Astrocyte (in vitro differentiated cells and primary cell): ENCODE measurements at regions not wholly inside any gene's neighbourhood (a gene's known extent, or its start where the extent isn't known, plus 50 kb on each side); places are given as distances from the start of the nearest gene placed in this dataset.

Experiments used
- DNase-seq: peaks from one replicate; pipeline ENCODE4 v3.0.0-alpha.2; 2010; ENCODE audit warnings: low read depth
- FAIRE-seq: peaks from 2 replicates; lab custom pipeline; 2011; peaks lifted over from hg19 to GRCh38; lab: Jason Lieb, UNC
- H2AFZ ChIP-seq: 2 replicates; pipeline ENCODE4 v1.6.0; 2012; ENCODE audit warnings: low read depth, low read length, inconsistent platforms
- H3K27ac ChIP-seq: 2 replicates; pipeline ENCODE4 v1.5.1; 2011; ENCODE audit warnings: low read depth, low read length, inconsistent platforms
- H3K27me3 ChIP-seq: 2 replicates; pipeline ENCODE4 v1.6.0; 2011; ENCODE audit warnings: low read length, inconsistent platforms; ENCODE audit not compliant: insufficient read depth
- H3K36me3 ChIP-seq: 2 replicates; pipeline ENCODE4 v1.5.1; 2011; ENCODE audit warnings: low read length, inconsistent platforms; ENCODE audit not compliant: insufficient read depth
- H3K4me1 ChIP-seq: 2 replicates; pipeline ENCODE4 v1.5.1; 2011; ENCODE audit warnings: low read length, inconsistent platforms; ENCODE audit not compliant: insufficient read depth
- H3K4me2 ChIP-seq: 2 replicates; pipeline ENCODE4 v1.6.0; 2012; ENCODE audit warnings: low read length, inconsistent platforms
- H3K4me3 ChIP-seq: 2 replicates; pipeline ENCODE4 v1.5.1; 2011; ENCODE audit warnings: low read depth, mild to moderate bottlenecking, low read length, inconsistent platforms; ENCODE audit not compliant: insufficient read depth
- H3K79me2 ChIP-seq: 2 replicates; pipeline ENCODE4 v1.6.0; 2012; ENCODE audit warnings: mild to moderate bottlenecking, low read length, inconsistent platforms; ENCODE audit not compliant: insufficient read depth
- H3K9ac ChIP-seq: 2 replicates; pipeline ENCODE4 v1.6.0; 2012; ENCODE audit warnings: mild to moderate bottlenecking, low read length, inconsistent platforms
- H3K9me3 ChIP-seq: 2 replicates; pipeline ENCODE4 v1.5.1; 2012; ENCODE audit warnings: low read depth, mild to moderate bottlenecking, low read length, inconsistent platforms; ENCODE audit not compliant: insufficient read depth
- H4K20me1 ChIP-seq: 2 replicates; pipeline ENCODE4 v1.6.0; 2012; ENCODE audit warnings: low read length, inconsistent platforms; ENCODE audit not compliant: insufficient read depth
- H3K27ac Mint-ChIP-seq: one replicate; pipeline ENCODE4 v1.8.0; 2021; ENCODE audit warnings: mild to moderate bottlenecking, mixed read lengths; ENCODE audit not compliant: unreplicated experiment
- H3K27me3 Mint-ChIP-seq: one replicate; pipeline ENCODE4 v1.8.0; 2021; ENCODE audit warnings: low read depth, mixed read lengths; ENCODE audit not compliant: unreplicated experiment
- H3K36me3 Mint-ChIP-seq: one replicate; pipeline ENCODE4 v1.8.0; 2021; ENCODE audit warnings: low read depth, mixed read lengths; ENCODE audit not compliant: unreplicated experiment
- H3K4me1 Mint-ChIP-seq: one replicate; pipeline ENCODE4 v1.8.0; 2021; ENCODE audit warnings: low read depth, mixed read lengths; ENCODE audit not compliant: unreplicated experiment
- H3K4me3 Mint-ChIP-seq: one replicate; pipeline ENCODE4 v1.8.0; 2021; ENCODE audit warnings: mild to moderate bottlenecking, moderate library complexity, mixed read lengths; ENCODE audit not compliant: unreplicated experiment
- H3K9me3 Mint-ChIP-seq: one replicate; pipeline ENCODE4 v1.8.0; 2021; ENCODE audit warnings: mild to moderate bottlenecking, mixed read lengths; ENCODE audit not compliant: unreplicated experiment
- EZH2 ChIP-seq: IDR thresholded peaks from 2 replicates; pipeline ENCODE4 v1.6.1; 2012; ENCODE audit warnings: mild to moderate bottlenecking, low read length, inconsistent platforms; ENCODE audit not compliant: insufficient read depth
- TF ChIP-seq, protein P1 (sequence below): IDR thresholded peaks from 2 replicates; pipeline ENCODE4 v1.5.1; 2011; ENCODE audit warnings: low read depth, mild to moderate bottlenecking, inconsistent platforms, low read length, moderate library complexity; ENCODE audit not compliant: insufficient read depth

DNA sequence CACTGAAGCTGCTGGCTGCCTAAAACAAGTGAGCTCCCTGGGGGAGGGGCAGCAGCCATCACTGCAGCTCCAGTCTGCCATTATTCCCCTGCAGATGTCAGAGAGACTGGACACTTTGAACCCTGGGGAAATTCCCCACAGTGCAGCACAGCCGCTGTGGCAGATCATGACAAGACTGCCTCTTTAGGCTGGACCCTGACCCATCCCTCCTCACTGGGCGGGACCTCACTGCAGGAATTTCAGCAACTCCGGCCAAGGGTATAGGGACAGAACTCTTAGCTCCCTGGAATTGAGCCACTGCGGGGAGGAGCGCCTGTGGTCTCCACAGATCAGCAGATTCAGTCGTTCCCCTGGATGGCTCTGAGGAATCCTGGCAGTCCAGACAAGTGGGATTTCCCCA is 964.6 kb downstream of the BRINP3 start:
- Mint-ChIP-seq H3K27me3 (no peaks in the 10 kb centered on the region), H3K36me3 (no peaks in the 10 kb centered on the region), H3K27ac (no peak overlapping the region), H3K9me3 (peaks cover 6% of the 10 kb centered on the region), H3K4me3 (no peak overlapping the region), H3K4me1 (no peaks in the 10 kb centered on the region)
- Histone ChIP-seq H4K20me1 (no peaks in the 10 kb centered on the region), H3K27me3 (no peaks in the 10 kb centered on the region), H3K4me3 (no peak overlapping the region), H3K9ac (no peak overlapping the region), H3K36me3 (no peaks in the 10 kb centered on the region), H3K9me3 (no peaks in the 10 kb centered on the region), H3K27ac (no peak overlapping the region), H3K79me2 (no peaks in the 10 kb centered on the region), H3K4me2 (no peak overlapping the region), H2AFZ (no peak overlapping the region), H3K4me1 (no peaks in the 10 kb centered on the region)
- no peak for FAIRE-seq
- TF ChIP-seq EZH2, result no peak
- TF ChIP-seq, protein P1, sequence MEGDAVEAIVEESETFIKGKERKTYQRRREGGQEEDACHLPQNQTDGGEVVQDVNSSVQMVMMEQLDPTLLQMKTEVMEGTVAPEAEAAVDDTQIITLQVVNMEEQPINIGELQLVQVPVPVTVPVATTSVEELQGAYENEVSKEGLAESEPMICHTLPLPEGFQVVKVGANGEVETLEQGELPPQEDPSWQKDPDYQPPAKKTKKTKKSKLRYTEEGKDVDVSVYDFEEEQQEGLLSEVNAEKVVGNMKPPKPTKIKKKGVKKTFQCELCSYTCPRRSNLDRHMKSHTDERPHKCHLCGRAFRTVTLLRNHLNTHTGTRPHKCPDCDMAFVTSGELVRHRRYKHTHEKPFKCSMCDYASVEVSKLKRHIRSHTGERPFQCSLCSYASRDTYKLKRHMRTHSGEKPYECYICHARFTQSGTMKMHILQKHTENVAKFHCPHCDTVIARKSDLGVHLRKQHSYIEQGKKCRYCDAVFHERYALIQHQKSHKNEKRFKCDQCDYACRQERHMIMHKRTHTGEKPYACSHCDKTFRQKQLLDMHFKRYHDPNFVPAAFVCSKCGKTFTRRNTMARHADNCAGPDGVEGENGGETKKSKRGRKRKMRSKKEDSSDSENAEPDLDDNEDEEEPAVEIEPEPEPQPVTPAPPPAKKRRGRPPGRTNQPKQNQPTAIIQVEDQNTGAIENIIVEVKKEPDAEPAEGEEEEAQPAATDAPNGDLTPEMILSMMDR, result no peak
- no peak for DNase-seq

DNA sequence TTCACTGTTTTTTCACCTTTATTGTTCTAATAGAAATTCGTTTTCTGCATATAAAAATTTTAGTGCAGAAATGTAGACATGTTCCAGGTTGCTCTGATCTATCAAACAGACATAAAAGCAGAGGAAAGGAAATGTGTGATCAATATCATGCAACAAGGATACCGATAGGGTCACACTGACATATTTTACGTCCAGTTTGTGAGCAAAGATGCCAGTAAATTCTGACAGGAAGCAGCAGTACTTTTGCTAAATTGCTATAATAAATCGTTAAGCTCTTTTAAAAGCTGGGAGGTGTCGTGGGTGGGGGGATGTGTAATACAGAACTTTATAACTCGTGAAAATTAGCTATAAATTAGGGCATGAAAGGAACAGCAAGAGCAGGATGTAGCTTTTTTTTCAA is 955.2 kb downstream of the BRINP3 start:
- H3K27me3 Mint-ChIP-seq, result no peaks in the 10 kb centered on the region
- FAIRE-seq (no peak), DNase-seq (no peak)
- Histone ChIP-seq H3K9me3 (no peaks in the 10 kb centered on the region), H3K4me3 (no peak overlapping the region), H3K9ac (no peak overlapping the region), H4K20me1 (no peaks in the 10 kb centered on the region), H3K27me3 (no peaks in the 10 kb centered on the region), H3K79me2 (no peaks in the 10 kb centered on the region), H3K4me1 (no peaks in the 10 kb centered on the region), H3K4me2 (no peak overlapping the region), H2AFZ (no peak overlapping the region), H3K27ac (no peak overlapping the region), H3K36me3 (no peaks in the 10 kb centered on the region)
- no peak overlapping the region for H3K4me3 Mint-ChIP-seq
- H3K36me3 Mint-ChIP-seq, result no peaks in the 10 kb centered on the region
- TF ChIP-seq, protein P1, result no peak
- no peak for TF ChIP-seq EZH2
- H3K27ac Mint-ChIP-seq, result no peak overlapping the region
- peaks cover 5% of the 10 kb centered on the region for H3K9me3 Mint-ChIP-seq
- H3K4me1 Mint-ChIP-seq, result no peaks in the 10 kb centered on the region

DNA sequence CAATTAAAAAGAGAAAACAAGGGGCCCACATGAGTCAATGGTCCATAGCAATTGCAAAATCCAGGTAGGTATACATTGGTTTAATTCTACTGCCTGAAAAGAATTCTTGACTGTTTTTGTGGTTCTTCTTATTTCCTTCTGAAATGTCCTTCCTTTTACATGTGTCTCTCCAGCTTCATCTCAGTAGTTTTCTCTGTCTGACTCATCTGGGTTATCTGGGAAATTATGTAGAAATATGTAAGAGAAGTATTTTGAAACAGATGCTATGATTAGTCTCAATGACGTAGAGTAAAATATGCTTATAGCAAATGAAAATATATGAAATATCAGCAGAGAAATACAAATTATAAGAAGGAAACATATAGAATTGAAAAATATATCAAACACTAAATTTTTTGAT is 953.2 kb downstream of the BRINP3 start:
- TF ChIP-seq, protein P1, result no peak
- TF ChIP-seq EZH2, result no peak
- Mint-ChIP-seq H3K36me3 (no peaks in the 10 kb centered on the region), H3K27ac (no peak overlapping the region), H3K4me3 (no peak overlapping the region), H3K4me1 (no peaks in the 10 kb centered on the region), H3K27me3 (no peaks in the 10 kb centered on the region), H3K9me3 (peaks cover 5% of the 10 kb centered on the region)
- Histone ChIP-seq H3K9me3 (no peaks in the 10 kb centered on the region), H3K9ac (no peak overlapping the region), H3K4me1 (no peaks in the 10 kb centered on the region), H2AFZ (no peak overlapping the region), H3K36me3 (no peaks in the 10 kb centered on the region), H3K4me3 (no peak overlapping the region), H3K79me2 (no peaks in the 10 kb centered on the region), H3K4me2 (no peak overlapping the region), H3K27ac (no peak overlapping the region), H4K20me1 (no peaks in the 10 kb centered on the region), H3K27me3 (no peaks in the 10 kb centered on the region)
- FAIRE-seq (no peak), DNase-seq (peak; percentile 14)
